Bone marrow (tissue), 2 donors: ENCODE measurements at regions not wholly inside any gene's neighbourhood (a gene's known extent, or its start where the extent isn't known, plus 50 kb on each side); places are given as distances from the start of the nearest gene placed in this dataset.
A peak's percentile ranks its signal among the peaks of the same experiment; 100 is the strongest.

Experiments
- DNase-seq, 2 donors: peaks; one replicate each; lab custom pipeline; 2025; lab: John Stamatoyannopoulos, UW

- DNase-seq: peak in 1 of 2 donors; percentile 21
Measured at GRCh38 chr5:10876006-10876744, 115.1 kb upstream of the DAP start.

- no peak for DNase-seq
Measured at GRCh38 chr5:10875201-10875768, 114.3 kb upstream of the DAP start.

- DNase-seq: no peak
Measured at GRCh38 chr5:10874541-10874940, 113.5 kb upstream of the DAP start.

- no peak for DNase-seq
Measured at GRCh38 chr5:10870791-10871190, 109.8 kb upstream of the DAP start.

- DNase-seq: no peak
Measured at GRCh38 chr5:10868956-10869355, 107.9 kb upstream of the DAP start.

- DNase-seq: no peak
Measured at GRCh38 chr5:10867389-10868303, 106.6 kb upstream of the DAP start.

GRCh38 chr5:10866913-10867312 lies 105.9 kb upstream of the DAP start:
- no peak for DNase-seq

GRCh38 chr5:10863763-10864383 lies 102.8 kb upstream of the DAP start:
- DNase-seq: peak; percentile 33 to 35

- no peak for DNase-seq
Measured at GRCh38 chr5:10862085-10862484, 101.1 kb upstream of the DAP start.

- DNase-seq: no peak
Measured at GRCh38 chr5:10861423-10861790, 100.4 kb upstream of the DAP start.

- no peak for DNase-seq
Measured at GRCh38 chr5:10860645-10861422, 99.8 kb upstream of the DAP start.

GRCh38 chr5:10860196-10860543 lies 99.1 kb upstream of the DAP start:
- DNase-seq: no peak

GRCh38 chr5:10859393-10860195 lies 98.6 kb upstream of the DAP start:
- DNase-seq: no peak

GRCh38 chr5:10858945-10859344 lies 97.9 kb upstream of the DAP start:
- DNase-seq: no peak

- no peak for DNase-seq
Measured at GRCh38 chr5:10858307-10858706, 97.3 kb upstream of the DAP start.

GRCh38 chr5:10857338-10857733 lies 96.3 kb upstream of the DAP start:
- no peak for DNase-seq

- peak in 1 of 2 donors; percentile 15 for DNase-seq
Measured at GRCh38 chr5:10856683-10857337, 95.8 kb upstream of the DAP start.

GRCh38 chr5:10856071-10856470 lies 95.0 kb upstream of the DAP start:
- no peak for DNase-seq

- no peak for DNase-seq
Measured at GRCh38 chr5:10854506-10855277, 93.7 kb upstream of the DAP start.

GRCh38 chr5:10853154-10853553 lies 92.1 kb upstream of the DAP start:
- no peak for DNase-seq
